Activated CD8-positive, alpha-beta memory T cell treated with anti-CD3 and anti-CD28 coated beads, Interleukin-2, amount 50 U/mL, for 1 hour (primary cell): ENCODE measurements at regions not wholly inside any gene's neighbourhood (a gene's known extent, or its start where the extent isn't known, plus 50 kb on each side); places are given as distances from the start of the nearest gene placed in this dataset.

Source experiments
- DNase-seq: peaks from one replicate; pipeline ENCODE4 v3.0.0-alpha.2; 2020; ENCODE audit errors: extremely low read depth

DNA sequence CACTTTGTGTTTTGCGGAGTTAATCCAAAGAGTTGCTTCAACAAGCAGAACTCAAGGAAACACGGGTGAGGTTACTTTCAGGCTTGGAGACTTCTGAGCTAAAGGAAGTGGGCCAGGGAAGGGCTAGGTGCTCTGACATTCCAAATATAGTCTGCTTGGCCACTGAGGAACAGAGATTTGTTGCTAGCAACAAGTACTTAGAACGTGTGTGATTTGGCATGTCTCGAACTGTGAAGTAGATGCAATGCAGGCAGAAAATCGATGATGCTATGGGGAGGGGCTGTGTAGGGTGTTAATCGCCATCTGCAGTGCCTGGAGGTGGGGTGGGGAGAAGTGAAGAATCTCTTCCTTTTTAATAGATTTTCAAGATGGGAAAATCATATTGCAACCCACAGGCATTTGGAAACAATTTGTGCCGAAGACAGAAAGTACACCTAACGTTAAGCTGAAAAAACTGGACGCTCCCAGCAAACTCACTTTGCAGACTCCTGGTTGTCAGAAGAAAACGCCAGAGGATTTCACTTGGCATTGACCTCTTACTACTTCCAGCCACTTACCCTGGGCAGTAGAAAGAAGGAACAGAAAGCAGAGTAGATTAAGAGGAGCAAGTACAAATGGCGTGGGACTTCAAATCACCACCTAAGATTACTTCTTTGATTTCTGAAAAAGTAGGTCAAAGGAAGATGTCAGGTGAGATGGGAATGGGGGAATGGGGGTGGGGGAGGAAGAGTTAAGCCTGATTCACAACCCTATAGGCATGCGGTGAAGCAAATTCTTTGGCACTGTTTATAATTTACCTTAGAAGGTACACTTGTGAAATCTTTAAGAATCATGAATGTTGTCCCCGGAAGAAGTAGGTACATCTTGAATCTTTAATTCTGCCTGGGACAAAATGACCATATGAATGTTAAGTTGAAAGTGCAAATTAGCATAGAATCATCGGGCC lies 314.1 kb downstream of the CD83 start:
- DNase-seq, result no peak

DNA sequence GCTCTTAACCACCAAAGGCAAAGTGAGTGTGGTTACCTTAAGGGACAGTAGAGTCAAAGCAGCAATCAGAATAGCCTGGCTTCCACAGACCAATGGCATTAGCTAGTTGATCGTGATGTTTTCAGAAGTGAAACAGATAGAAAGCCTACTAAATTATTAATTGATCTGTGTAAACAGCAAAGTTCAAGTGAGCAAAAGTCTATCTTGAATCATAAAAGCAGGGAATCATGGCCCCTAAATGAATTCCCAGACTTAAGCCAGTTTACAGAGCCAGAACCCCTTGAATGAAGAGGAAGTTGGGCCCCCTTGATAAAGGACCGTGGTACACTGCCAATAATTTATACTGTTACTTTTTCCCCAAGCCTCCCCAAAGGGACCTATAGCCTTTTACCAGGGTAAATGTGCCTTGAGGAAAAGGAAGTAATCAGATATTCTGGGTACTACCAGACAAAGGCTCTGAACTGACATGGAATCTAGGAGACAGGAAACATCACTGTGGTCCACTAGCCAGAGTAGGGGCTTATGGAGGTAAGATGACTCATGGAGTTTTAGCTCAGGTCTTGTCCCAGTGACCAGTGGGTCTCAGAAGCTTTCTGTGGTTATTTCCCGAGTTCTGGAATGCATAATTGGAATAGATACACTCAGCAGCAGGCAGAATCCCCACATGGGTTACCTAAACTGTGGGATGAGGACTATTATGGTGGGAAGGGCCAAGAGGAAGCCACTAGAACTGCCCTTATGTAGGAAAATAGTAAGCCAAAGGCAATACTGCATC lies 317.5 kb downstream of the CD83 start:
- DNase-seq, result no peak

DNA sequence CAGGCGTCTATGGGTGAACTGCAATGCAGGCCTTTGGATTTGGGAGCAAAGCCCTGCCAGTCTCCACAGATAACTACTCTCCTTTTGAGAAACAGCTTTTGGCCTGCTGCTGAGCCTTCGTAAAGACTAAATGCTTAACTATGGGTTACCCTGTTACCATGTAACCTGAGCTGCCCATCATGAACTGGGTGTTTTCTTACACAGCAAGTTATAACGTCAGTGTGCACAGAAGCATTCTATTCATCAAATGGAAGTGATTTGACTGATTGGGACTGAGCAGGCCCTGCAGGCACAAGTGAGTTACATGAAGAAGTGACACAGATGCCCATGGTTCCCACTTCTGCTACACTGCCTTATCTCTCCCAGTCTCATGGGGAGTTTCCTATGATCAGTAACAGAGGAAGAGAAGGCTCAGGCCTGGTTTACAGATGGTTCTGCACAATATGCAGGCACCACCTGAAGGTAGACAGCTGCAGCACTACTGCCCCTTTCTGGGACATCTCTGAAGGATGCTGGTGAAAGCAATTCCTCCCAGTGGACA lies 319.1 kb downstream of the CD83 start:
- DNase-seq, result no peak

DNA sequence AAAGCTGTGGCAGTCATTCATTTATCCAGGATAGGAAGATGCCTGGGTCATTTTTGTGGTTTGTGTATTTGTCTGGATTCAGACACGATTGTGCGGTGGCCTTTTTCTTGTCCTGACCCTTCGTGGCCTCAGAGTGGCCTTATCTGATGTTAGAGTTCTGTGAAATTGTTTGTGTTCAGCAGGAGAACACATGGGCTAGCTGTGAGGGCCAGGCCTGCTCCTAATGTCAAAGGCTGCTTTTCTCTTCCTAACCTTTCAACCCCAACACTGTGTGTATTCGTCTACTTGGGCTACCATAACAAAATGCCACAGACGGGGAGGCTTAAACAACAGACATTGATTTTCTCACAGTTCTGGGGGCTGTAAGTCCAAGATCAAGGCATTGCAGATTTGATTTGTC lies 321.8 kb downstream of the CD83 start:
- DNase-seq, result no peak

DNA sequence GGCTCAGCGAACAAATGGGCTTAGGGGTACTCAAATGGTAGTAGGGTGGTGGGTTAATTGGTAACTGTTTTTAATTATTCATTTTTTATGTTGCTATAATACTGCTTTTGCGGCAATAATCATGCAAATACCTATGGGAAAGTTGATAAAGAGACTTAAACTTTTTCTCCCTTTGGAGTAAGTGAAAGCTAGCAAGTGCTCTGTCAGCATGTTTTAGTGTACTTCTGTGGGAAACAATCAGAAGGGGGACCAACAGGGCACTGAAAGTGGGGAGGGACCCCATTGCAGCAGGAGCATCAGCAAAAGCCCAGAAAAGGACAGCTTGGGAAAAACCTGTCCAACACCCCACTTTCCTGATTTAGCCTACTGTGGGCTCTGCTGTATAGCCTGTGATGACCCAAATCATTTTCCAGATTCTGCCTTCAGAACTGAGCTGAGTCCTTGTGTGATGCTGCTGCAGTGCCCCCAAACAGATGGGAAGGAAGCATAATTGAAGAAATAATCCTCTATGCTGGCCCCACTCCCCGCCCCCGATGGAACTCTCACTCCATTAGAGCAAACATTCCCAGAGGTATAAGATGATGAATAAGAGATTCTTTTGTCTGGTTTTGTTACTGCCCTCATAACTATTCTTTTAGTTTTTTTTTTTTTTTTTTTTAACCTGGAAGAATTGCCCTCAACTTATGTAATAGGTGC lies 322.8 kb downstream of the CD83 start:
- no peak for DNase-seq

DNA sequence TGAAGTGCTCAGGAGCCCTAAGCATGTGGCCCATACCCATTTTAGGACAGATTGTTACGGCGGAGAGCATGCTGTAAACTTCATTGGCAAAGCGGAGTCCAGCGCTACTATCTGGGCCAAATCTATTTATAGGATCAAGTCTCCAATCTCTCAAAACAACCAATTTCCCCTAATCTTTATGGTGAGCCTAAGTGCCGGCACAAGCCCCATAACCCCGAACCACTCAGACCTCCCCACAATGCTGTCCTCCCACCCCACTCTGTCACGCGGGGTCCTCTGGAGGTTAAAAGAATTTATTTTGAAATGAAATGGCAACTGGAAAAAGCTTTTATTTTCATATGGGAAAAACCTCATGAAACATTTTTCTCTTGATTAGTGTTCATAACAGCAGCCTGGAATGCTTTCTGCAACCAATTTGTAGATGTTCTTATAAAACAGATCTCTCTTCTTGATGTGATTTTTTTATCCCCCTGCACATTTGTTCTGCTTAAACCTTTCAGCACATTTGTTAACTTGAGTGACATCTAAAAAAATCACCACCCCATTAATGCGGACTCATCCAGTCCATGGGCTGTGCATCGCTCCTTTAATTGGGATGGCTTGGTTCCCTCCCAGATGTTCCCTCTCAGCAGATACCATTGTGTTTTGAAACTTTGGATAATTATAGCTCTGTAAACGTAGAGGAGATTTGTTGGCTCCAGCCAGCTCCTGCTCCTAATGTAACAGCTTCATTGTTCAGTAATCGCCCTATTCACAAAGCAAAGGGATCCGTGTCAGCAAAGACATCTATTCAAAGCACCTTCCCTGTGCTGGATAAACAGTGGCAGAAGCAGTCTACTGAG lies 323.6 kb downstream of the CD83 start:
- no peak for DNase-seq

DNA sequence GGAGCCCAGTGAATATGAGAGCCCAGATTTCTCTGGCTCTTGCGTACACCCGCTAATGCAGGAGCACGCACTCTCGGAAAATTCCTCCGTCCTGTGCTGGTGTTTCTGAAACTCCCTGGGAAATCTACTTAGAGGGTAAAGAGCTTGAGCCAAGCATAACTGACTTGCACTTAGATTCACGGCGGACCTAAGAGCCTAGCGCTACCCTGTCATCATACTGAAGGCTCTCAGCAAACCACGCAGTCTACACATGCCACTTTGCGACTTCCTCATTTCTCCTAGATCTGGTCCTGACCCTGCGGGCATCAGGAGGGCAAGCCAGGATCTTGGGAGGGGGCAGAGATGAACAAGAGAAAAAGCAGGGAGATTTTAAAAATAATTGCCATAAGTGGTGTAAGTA lies 324.7 kb downstream of the CD83 start:
- no peak for DNase-seq

DNA sequence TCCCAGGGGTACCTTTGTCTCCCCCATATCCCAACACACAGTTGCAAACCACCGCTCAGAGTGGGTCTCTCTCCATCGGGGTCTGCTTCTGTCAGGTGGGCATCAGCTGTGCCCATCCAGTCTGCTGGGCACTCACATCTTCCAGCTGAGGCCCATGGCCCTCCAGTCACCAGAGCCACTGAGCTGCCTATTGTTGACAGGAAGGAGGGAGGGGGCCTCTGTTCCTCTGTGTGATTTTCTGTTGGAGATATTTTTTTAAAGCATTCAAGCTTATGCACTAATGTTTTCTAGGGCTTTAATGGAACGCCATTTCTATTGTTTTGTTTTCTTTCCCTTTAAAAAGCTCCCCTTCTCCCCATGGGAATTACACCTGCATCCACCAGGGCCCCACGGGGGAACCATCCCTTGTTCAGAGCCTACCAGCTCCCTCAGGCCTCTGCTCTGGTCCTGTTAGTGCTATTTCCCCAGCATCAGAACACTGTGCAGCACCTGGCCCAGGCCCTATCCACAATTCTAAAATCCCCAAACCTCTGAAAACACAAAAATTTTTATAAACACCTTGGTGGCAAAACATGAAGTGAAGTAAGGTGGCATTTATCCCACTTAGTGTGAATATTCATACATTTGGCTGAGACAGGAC lies 326.2 kb downstream of the CD83 start:
- DNase-seq, result no peak

DNA sequence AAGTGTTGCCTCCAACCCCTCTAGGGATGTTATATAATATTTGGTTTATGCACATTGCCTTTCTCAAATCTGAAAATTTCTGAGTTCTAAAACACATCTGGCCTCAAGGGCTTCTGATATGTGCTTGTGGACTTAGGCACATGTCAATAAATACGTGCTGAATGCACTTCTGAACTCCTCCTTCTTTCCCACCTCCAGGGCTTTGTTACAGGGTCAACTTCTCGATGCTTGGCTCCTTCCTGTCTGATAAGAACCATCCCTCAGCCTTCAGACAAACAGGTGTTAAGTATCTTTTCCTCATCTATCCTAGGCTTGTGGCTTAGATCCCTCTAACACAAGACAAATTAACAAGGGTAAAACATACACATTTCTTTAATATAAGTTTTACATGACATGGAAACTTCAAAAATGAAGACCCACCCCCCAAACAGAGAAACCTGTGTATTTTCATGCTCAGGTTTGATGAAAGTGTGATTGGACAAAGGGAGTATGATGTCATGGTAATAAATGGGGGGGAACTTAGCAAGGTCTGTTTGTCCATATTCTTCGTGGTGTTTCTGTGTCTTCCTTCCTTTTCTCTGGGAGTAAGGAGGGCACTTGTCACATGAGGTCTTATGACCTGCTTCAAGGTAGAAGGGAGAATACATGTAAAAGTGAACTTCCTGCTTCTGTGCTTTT lies 326.9 kb downstream of the CD83 start:
- no peak for DNase-seq

DNA sequence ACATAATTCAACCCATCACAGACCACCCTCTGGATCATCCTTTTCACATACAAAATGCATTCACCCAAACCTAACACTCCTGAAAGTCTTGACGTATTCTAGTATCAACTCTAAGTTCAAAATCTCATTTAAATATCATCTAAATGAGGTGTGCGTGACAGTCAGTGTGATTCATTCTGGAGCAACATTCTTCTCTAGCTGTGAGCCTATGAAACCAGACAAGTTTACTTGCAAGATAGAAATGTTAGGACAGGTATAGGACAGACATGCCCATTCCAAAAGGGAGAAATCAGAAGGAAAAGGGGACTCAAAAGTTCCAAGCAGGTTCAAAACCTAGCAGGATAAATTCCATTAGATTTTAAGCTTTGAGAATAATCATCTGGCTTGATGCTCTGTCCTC lies 329.7 kb downstream of the CD83 start:
- DNase-seq, result no peak

DNA sequence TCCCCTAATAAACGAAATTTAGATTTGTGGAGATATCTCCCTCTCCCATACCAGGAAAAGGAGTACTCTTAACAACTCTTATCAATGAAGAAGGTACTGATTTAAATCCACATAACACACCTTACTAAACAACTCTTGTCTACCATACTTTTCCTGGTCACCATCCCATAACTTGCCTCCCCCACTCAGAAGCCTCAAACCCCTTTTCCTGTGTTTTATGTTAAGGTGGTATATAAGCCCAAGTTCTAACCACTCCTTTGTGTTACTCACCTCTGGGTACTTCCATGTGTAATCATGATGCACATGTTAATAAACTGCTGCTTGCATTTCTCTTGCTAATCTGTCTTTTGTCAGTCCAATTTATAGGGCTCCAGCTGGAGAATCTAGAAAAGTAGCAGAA lies 330.7 kb downstream of the CD83 start:
- no peak for DNase-seq

DNA sequence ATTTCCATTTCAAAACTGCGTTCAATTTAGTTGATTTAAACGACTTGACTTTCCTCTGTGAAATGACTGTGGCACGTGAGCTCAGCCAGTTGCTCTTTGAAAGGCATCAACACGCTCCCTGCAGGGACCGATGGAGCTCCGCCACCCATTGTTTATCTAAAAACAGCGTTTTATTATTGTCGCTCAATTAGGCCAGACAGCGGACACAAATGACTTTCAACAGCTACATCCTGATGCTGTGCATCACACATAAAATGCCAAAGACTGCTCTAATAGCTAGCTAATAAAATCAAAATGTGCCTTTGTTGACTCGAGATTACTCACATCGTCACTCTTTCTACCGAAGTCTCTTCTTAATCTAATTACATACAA lies 332.5 kb downstream of the CD83 start:
- DNase-seq, result no peak

DNA sequence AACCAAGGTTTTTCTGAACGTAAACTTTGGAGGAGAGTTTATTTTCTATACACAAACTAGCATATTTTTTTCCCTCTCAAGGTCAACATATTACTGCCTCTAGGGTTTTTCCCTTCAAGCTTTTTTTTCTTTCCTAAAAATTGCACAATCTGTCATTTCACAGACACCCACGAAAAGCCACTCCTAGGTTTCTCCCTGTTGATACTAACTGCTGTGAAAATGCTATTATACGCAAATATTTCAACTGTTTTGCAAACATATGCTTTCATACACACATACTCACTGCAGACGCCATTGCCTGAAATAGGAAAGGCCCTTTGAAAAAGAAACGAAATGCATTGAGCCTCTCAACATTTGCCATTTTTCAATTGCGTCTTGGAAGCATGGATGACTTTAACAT lies 333.0 kb downstream of the CD83 start:
- DNase-seq, result no peak

DNA sequence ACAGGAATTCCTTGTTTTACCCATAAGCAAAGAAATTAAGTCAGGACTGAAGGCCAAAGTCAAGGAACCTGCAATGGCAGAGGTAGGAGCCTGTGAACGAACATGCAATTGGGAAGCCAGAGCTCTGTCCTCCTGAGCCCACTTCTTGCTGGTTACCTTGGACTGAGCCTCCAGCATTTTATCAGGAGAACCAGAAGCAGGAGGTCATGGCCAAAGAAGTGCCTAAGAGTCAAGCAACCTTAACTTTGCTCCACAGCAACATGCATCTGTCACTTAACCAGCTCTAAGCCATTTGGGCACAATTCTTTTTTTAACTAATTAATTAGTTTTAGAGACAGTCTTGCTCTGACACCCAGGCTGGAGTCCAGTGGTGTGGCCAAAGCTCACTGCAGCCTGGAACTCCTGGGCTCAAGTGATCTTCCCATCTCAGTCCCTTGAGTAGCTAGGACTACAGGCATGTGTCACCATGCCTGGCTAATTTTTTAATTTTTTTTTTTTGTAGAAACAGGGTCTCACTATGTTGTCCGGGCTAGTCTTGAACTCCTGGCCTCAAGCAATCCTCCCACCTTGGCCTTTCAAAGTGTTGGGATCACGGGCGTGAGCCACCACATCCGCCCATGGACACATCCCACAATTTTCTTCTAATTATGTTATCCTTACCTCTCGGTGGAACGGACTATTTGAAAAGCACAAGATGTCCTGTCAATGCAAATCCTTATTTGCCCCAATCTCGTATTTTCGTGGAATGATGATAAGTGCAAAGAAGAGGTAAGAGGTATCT lies 334.2 kb downstream of the CD83 start:
- no peak for DNase-seq

DNA sequence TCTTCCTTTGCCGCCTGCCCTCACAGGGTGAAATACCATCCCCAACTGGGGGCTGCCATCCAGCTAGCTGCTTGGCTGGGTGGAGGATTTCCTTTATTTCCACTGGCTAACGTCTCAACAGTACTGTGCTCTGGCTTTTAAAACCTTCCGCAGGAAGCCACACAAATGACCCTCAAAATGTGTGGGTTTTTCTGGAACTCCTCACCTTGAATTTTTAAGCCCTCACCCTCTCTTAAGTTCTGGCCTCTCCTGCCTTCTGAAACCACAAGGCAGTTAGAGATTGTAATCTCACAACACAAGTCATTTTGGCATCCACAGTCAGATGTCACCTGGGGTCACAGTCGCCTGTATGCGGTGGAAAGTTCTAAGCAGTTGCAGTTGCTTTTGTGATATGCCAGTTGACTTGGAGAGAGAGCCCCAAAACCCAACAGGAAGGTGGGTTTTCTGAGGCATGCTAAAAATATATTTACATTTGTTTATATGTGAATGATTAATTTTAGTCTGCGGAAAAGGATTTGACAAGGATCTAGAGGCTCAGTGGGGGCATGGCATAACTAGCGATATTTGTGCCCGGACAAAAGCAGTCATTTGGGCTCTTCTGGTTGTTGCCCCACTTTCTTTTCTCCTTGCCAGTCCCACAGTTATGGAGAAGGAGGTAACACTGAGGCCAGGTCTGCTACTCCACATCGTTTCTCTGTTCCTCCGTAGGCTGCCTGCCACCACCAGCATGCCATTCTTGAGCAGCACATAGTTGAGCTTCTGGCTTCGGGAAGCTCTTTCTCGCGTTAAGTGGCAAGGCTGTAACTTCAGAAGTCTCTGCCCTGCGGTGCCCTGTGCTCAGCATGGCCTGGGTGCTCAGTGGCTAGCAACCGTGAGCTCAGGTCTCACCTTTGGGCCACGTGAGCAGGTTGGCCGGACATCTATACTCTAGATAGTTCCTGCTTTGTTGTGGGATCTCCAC lies 335.3 kb downstream of the CD83 start:
- DNase-seq, result no peak

DNA sequence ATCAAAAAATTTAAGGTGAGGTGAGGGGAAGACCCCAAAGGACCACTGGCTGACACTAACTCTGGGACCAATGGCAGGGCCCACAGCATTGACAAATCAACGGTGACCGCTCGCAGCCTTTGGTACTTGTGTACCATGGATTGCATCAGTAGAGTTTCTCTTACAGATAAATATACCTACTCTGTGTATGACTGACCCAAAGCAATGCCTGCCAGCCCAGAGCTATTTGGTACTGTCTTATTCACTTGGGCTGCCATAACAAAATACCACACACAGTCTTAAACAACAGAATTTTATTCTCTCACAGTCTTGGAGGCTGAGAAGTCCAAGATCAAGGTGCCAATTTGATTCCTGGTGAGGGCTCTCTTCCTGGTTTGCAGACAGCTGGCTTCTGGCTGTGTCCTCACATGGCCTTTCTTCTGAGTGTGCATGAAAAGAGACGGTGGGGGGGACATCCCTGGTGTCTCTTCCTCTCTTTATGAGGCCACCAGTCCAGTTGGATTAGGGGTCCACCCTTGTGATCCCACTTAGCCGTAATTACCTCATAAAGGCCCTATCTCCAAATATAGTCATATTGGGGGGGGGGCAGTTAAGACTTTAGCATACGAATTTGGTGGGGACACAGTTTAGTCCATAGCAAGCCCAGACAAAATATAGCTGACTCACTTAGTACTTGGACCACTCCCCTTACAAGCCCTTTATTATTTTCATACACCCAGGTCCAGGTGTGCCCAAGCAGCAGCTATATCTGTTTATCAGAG lies 336.3 kb downstream of the CD83 start:
- no peak for DNase-seq

DNA sequence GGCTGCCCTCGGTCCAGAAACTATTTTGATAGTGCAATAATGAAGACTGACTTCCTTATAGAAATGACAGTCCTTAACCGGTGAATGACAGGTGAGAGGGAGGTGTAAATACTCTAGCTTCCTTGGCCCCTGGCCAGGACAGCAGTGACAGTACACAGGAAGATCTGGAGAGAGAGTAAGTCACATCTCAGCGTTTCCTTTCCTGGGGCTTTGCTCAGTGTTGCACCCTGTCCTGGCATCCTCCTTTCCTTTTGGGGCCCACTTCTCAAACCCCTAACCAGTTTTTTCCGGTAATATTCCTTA lies 336.9 kb downstream of the CD83 start:
- DNase-seq, result no peak

DNA sequence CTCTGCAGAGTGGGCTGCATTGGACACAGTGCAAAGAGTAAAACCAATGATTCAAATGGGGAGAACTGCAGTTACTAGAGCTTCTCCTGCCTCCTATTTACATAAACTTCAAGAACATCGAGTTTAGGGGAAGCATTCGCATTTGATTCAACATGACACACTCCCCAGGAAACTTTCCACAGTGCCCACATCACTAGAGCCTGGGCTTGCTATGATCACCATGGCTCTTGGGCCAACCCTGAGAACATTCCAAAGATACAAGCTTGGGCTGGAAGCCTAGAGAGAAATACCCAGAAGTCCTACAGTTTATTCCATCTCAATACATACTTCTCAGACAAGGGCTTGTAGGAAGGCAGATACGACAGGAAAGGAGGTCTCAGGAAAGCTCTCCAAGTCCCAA lies 337.9 kb downstream of the CD83 start:
- DNase-seq, result no peak
